ENCODE measurements at regions not wholly inside any gene's neighbourhood (a gene's known extent, or its start where the extent isn't known, plus 50 kb on each side); places are given as distances from the start of the nearest gene placed in this dataset.
"Not testable (repeated sequence)": the region's sequence is repeated elsewhere in the genome, so short reads cannot be mapped to it uniquely, and the experiment has no call there.

DNA sequence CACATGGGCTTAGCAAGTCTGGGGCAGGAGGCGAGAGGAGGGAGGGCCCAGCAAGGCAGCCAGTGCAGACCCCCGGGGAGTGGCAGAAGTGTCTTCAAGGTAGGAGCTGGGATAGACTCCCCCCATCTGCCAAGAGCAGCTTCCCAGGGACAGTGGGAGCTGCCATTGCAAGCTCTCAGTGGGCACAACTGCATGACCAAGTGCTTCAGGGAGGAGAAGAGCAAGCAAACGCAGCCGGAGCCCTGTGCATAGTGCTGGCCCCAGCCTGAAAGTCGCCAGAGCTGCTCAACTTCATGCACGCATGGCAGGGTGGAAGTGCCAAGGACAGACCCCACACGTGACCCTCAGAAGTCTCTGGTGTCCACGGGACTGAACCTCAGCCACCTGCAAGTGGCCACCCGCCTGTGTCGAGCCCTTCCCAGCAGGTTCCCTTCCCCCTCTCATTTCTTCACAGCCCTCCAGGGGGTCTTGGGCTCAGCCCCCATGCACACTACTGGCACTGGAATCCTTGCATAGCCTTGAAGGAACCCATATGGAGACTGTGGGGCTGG lies 89.4 kb downstream of the PLXNA1 start:
- DNase-seq, result peak; percentile 41

DNA sequence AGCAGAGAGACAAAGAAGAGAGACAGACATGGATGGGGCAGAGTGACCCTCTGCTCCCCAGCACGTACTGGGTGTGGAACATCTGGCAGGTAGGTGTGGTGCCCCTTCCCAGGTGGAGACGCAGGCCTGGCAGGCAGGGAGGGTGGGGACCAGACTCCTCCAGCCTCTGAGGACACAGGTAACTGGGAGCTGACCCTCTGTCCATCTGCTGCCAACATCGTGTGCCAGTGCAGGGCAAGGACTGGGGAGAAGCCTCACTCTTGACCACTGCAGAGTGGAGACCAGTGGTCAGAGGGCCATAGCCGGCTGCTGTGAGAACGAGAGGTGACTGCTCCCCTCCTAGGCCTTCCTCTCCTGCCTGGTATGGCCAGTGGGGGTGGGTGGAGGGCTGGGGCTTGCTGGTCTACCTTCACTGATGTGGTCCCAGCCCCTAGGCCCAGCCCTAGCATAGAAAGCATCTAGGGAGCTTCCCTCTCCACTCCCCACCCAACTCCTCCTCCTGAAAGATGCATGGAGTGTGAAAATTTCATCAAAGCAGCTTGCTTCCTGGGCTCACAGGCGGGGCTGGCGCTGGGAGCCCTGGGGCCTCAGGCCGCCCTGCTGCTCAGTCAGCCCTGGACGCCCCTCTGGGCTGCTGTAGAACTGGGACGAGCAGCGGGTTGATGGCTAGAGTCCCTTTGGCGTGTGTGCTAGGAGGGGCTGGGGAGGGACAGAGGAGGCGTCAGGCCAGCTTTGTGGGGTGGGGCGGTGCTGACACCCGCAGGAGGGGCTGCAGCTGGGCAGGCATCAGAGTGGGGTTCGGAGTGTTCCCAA lies 90.3 kb downstream of the PLXNA1 start:
- peak; percentile 50 for DNase-seq

DNA sequence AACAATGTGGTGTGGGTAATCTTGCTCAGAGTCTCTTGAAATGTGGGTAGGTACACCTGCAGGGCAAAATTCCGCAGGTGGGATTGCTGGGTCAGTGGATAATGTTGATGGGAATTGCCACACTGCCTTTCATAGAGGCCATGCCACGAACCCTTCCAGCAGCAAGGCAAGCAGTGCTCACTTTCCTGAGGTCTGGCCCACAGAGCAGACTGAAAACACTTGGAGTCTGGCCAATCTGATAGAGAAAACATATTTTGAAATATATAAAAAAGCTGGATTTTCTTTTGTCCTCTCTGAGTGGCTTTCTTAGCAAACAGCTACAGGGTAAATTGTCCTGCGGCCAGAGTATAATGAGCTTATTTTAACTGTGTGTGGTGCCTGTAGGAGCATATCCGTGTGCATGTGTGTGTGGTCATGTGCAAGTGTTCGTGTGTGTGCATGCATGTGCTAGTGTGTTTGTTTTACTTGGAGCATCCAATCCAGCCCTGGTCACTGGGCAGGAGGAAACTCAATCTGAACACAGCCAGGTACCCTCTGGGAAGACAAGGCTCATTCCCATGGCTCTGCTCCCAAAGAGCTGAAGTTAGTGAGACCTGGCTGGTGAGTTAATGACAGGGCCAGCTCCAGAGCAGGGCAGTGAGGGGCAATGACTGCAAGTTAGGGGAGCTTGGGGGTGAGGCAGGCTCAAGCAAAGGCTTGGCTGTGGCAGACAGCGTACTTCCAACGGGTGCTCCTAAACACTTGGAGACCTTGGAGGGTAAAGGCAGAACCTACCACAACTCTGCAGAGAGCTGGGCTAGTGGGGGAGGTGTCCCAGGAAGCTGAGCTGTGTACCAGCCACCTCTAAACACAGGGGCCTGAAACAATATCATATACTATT lies 91.3 kb downstream of the PLXNA1 start:
- peak; percentile 48 for DNase-seq

DNA sequence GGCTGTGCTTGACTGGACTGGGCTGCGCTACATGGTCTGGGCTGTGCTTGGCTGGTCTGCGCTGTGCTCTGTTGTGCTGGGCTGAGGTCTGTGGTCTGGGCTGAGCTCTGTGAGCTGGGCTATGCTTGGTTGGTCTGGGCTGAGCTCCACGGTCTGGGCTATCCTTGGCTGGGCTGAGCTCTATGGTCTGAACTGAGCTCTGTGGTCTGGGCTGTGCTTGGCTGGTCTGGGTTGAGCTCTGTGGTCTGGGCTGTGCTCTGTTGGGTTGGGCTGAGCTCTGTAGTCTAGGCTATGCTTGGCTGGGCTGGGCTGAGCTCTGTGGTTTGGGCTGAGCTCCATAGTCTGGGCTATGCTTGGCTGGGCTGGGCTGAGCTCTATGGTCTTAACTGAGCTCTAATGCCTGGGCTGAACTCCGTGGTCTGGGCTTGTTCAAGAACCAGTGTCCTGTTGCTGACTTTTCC lies 92.0 kb downstream of the PLXNA1 start:
- peak; percentile 42 for DNase-seq

DNA sequence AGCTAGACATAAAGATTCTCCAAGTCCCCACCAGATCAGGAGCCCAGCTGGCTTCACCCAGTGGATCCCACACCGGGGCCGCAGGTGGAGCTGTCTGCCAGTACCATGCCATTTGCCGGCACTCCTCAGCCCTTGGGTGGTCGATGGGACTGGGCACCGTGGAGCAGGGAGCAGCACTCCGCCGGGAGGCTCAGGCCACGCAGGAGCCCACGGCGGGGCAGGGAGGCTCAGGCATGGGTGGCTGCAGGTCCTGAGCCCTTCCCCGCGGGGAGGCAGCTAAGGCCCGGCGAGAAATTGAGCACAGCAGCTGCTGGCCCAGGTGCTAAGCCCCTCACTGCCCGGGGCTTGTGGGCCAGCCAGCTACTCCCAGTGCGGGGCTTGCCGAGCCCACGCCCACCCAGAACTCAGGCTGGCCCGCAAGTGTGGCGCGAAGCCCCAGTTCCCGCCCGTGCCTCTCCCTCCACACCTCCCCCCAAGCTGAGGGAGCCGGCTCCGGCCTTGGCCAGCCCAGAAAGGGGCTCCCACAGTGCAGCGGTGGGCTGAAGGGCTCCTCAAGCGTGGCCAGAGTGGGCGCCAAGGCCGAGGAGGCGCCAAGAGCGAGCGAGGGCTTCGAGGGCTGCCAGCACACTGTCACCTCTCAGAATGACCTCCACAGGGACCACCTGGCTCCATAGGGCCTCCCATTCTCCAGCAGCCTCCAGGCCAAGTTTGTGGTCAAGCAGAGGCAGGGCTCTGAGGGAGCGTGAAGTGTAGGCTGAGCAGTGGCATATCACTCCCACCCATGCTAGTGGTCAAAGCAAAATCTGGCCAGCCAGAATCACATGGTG lies 93.5 kb downstream of the PLXNA1 start:
- peak; percentile 48 for DNase-seq

DNA sequence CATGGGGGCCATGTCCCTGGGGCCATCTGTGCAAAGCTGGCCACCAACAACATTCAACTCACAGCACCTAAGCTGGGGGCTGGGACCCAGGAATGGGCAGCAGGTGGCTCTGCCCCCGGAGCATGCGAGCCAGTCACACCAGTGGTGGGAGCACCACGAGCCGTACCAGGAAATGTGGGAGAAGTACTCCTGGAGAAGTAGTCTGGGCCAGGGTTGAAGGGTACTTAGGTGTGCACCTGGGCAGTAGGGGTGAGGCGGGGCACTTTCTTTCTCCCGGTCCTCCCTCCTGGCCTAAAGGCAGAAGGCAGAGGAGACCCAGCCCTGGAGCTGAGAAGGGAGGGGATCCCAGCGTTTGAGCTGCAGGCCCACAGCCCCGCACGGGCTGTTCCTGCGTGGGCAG lies 94.2 kb downstream of the PLXNA1 start:
- peak; percentile 44 for DNase-seq

DNA sequence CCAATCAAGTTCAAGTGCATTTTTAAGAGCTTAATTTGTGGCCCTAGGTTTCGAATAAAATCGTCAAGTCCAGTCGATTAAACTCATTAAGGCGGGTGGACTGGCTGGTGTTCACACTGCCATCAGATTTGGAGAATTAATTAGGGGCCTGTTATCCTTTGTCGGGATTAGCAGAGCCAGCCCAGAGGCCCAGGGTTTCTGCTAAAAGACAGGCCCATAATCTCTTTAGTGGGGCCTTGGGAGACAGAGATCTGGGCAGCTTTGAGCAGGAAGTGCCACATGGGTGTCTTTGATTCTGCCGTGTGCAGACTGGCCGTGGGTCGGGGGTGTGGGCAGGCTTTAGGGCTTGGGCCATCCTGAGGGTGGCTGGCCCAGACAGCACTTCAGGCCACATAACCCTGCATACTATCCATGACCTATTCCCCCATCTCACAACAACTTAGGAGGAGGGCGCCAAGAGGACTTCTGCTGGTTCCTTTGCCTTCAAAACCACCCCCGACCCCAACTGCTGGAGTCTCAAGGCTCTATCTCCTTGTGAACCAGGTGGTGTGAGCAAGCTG lies 94.7 kb downstream of the PLXNA1 start:
- DNase-seq, result peak; percentile 22

DNA sequence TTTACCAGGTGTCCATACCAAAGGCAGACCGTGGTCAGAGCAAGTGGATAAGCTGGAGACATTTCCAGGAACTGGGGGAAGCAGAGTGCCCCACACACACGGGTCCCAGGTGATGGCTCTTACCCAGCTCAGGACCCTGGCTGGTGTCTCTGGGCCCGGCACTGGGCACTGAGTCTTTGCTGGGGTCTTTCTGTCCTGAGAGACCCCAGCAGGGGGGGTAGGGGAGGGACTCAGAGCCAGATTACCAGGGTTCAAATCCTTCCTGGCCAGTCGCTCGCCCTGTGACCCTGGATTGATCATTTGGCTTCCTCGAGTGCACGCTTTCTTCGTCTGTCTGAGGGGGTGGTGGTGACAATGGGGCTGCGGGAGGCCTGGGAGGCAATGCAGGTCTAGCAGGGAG lies 95.7 kb downstream of the PLXNA1 start:
- peak; percentile 42 for DNase-seq

DNA sequence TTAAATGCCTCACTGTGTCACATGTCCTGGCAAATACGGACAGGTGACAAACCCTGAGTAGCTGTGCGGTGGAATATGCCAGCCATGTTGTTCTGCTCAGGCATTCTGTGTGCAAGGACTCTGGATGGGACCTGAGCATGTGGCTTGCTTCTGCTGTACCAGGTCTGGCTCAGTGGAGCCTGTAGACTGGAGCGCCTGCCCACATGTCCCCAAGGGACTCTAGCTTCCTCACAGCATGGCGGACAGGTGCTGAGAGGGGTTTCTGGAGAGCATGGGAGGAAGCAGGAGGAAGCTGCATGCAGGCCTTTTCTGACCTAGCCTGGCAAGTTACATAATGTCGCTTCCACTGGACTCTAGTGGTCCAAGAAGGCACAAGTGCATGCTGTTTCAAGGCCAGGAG lies 96.3 kb downstream of the PLXNA1 start:
- DNase-seq, result peak; percentile 22

DNA sequence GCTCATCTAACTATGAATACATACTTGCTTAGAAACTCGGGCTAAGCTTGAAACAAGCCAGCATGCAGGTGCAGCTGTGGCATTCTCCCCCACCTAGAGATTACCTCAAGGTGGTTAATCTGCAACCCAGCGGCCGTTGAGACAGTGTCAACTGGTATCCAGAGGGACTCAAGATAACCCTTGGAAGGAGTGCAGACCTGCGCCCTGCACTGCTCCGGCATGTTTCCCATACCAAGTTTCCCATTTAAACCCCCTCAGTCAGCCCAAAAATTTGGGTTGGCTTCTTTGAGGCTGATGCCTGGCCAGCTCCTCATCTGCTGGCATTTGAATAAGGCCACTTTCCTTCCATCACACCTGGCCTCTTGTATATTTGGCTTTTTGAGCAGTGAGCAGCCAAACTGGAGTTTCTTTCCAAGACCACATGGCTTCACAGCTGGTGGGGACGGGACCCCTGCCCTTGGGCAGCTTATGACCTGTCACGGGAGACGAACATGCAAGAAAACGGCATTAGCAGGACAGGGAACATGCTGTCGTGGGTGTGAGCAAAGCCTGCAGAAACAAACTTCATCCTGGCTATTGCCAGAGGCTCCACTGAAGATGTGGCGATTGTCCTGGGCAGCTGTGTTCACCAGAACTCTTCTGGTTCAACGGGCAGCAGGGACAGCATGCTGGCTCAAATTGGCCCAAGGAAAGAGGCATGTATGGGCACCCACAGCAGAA lies 98.2 kb downstream of the PLXNA1 start:
- peak; percentile 30 for DNase-seq

DNA sequence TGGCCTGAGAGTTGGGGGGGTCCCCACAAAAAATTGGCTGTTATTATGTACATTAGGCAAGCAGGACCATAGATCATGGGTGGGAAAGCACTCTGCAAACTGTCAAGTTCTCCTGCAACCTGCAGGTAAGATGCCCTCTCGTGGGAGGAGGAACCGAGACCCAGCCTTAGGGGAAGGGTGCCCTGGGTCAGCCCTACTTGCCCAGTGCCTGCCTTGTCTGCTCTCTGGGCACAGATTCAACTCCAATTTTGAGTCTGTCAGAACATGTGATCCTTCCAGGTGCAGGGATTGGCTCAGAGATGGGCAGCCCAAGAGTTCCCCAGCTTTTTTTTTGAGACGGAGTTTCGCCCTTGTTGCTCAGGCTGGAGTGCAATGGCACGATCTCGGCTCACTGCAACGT lies 99.2 kb downstream of the PLXNA1 start:
- DNase-seq, result no peak

DNA sequence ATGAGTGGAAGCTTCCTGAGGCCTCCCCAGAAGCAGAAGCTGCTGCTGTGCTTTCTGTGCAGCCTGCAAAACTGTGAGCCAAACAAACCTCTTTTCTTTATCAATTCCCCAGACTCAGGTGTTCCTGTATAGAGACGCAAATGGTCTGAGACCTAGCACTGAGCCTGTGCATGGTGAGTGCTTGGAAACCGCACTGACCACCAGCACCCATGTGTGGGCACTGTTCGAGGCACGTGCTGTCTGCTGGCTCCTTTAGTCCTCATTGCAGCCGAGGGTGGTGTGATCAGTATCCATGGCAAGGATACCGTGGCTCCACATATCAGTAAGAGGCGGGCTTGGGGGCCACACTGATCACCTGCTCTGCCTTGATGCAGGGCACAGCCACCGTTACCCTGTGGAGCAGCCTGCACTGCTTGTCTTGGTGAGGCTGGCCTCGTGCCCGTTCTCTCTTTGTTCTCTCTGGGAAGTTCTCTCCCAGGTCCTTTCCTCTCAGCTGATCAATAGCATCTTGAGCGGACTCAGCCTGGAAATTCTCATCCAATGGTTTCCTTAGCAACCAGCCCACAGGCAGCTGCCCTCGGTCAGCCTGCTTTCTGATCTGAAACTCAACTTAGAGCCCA lies 101.0 kb downstream of the PLXNA1 start:
- DNase-seq, result no peak

DNA sequence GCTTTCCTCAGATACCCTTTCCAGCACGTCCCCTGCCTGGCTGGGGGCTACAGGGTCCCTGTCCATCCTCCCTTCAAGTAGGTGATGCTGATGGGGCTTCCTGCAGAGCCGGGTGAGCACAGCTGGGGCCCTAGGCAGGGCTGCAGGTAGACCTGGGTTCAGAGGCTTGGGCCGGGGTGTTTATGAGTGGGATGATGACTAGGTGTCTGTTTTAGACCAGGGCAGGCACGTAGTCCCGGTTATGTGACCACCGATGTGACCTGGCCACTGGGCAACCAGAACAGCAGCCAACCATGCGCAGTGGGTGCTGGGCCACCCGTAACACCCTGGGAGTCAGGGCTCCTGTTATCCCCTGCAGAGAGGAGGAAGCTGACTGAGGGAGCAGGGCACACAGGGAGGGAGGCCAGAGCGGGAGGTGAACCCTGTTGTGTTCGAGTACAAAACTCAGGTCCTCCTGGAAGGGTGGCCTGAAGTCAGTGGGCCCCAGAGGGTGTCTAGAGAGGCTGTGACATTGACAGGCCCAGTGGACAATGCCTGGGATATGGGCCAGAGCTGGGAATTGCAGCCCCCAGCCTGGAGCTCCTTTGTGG lies 101.6 kb downstream of the PLXNA1 start:
- no peak for DNase-seq

DNA sequence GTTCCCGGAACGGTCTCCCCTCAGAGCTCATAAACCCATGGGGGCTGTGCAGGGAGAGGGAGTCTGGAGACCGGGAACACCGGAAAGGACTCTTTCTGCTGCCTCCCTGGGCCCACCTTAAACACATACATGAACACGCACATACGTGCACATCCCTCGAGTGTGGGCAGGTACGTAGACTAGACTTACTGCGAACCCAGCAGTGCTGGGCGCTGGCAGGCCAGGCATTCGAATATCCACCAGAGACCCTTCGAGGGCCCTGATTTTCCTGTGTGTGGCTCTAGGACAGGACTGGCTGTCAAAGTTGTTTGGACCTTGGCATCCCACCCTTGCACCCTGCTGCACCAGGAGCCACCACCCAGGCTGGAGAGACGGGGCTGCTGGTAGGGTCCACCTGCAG lies 102.7 kb downstream of the PLXNA1 start:
- DNase-seq, result no peak

DNA sequence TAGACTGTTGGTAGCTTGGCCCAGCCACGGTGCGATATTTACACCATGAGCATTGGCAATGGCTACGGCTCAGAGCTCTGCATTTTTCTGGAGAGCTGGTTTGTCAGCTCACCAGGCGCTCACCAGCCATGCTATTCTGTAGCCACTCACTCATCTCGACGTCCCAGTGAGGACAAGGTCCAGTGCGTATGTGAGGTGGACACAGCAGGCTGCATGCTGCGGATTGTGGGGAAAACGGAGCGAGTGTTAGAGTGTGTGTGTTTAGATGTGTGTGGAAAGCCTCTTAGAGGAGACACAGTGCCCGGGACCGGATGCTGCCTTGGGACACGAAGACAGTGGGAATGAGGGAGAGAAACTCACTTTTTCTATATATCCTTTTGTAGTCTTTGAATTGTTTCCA lies 103.7 kb downstream of the PLXNA1 start:
- DNase-seq, result not testable (repeated sequence)

DNA sequence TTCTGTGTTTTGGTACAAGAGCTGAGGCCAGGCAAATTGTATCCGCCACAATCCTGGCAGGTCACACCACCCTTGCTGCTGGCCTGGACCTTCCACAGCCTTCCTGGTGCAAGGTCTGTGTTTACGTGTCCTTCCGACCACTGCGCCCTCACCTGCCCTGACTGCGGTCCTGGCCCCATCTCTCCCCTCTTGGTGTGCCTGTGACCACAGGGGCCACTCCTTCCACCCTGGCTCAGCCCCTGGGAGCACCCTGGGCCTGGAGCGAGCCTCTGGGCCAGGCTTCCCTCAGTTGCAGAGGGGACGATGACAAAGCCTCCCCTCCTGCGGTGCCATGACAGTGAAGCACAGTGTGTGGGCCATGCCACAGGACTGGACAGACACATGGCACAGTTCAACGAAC lies 104.5 kb downstream of the PLXNA1 start:
- no peak for DNase-seq

DNA sequence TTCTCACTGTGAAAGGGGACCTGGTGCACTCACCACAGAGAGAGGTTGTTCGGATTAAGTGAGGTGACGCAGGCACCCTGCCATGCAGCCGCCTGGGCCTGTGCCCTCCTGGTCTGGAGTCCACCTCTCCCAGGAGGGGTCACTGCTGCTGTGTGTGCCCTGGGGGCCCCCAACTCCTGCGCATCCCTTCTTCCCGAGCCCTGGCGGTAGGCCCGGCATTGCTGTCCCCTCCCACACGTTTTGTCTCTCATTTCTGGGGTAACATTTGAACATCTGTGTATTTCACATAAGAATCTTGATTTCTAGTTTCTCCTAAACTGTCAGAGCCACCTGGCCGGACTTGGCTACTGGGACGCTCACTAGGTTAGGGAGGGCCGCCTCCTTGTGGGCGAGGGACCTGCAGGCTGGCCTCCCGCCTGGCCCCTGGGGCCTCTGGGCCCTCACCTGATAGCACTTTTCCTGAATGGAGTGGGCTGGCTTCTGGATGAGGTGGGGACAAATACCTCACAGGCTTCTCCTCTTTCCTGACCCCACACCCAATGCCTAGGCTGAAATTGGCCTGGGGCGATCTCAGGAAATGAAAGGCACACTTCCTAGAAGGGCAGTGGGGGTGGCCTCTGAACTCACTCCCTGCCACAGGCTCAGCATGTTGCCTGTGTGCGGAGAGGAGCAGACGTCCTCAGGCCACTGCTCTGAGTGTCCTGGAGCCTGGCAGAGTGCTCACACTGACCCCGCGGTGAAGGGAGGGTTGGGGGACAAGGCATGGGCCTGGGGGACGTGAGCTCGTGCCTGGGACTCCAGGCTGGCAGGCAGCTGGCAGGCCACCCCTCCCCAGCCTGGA lies 104.2 kb upstream of the PRR23E start:
- DNase-seq, result no peak

DNA sequence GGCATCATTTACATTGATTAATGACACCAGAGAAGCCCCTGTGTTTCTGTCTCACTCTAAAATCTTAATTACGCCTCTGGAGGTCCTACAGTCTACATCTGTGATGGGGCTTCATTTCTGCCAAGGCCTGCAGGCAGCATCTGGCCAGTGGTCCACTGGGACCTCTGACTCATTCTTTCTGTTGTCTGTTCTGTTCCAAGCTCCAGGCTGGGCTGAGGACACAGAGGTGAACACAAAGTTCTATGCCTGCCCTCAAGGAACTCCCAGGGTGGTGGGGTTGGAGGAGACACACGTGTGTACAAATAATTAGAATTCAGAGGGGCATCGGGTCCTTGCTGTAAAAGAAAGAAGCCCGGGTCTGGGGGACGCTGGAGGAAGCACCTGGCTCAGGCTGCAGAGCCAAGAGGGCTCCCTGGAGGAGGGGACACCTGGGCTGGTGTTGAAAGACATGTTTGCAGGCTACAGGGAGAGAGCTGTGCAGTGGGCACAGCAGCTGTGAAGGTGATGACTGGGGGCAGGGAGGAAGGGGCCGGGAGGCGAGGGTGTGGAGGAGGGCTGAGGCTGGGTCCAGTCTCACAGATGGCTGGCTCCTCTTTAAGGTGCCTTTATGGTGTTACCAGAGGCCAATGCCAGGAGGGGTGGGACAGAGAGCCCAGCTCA lies 103.3 kb upstream of the PRR23E start:
- DNase-seq, result no peak

All from activated effector memory CD4-positive, alpha-beta T cell treated with anti-CD3 and anti-CD28 coated beads, Interleukin-2, amount 50 U/mL, for 16 hours (primary cell).